ENCODE measurements at regions not wholly inside any gene's neighbourhood (a gene's known extent, or its start where the extent isn't known, plus 50 kb on each side); places are given as distances from the start of the nearest gene placed in this dataset.
A peak's percentile ranks its signal among the peaks of the same experiment; 100 is the strongest.

DNA sequence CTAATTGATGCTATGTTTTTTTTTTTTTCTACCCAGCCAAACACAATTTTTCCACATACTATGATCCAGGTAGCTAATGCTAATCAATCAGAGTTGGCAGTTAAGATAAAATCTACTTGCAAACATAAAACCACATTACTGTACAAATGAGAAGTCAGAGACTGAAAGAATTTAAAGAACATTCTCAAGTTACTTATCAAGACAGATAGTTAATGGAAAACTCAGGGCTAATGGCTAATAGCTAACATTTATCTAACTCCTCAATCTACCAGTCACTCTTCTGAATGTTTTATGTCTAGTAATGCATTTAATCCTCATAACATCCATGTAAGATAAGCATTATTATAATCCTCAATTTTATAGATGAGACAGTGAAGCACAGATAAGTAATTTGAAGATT, 537.6 kb upstream of the SETBP1 start:
- Histone ChIP-seq H2AFZ (ENCODE audit: control insufficient read depth, low read length) (no peak overlapping the region), H3K4me1 (ENCODE audit: control insufficient read depth, extremely low read depth, insufficient read depth, low read length) (no peaks in the 10 kb centered on the region), H3K9me3 (ENCODE audit: control insufficient read depth, low read depth, low read length) (no peaks in the 10 kb centered on the region), H3K9me1 (ENCODE audit: control insufficient read depth, extremely low read depth, insufficient read depth, low read length) (no peaks in the 10 kb centered on the region), H3K27me3 (ENCODE audit: control insufficient read depth, extremely low read depth, insufficient read depth, low read length) (no peaks in the 10 kb centered on the region), H3K79me2 (ENCODE audit: control insufficient read depth, insufficient read depth, low read length) (no peaks in the 10 kb centered on the region), H3K4me2 (ENCODE audit: control insufficient read depth, extremely low read depth, insufficient read depth, low read depth, low read length) (no peak overlapping the region), H3K36me3 (ENCODE audit: control insufficient read depth in 2 of 2, extremely low read depth in 1 of 2, insufficient read depth in 2 of 2, low read length in 2 of 2) (no peaks in the 10 kb centered on the region), H3K9ac (ENCODE audit: control insufficient read depth, extremely low read depth, insufficient read depth, low read length) (no peak overlapping the region), H4K20me1 (ENCODE audit: control insufficient read depth, extremely low read depth, insufficient read depth, low read length) (no peaks in the 10 kb centered on the region), H3K4me3 (ENCODE audit: control insufficient read depth in 2 of 3, extremely low read depth in 1 of 3, insufficient read depth in 2 of 3, low read depth in 1 of 3, low read length in 3 of 3) (no peak overlapping the region), H3K27ac (ENCODE audit: control insufficient read depth, insufficient read depth, low read length) (no peak overlapping the region)
- FAIRE-seq = no peak
- DNase-seq (ENCODE audit: low read depth, low spot score) = no peak
- dilution Hi-C loops (cut with MboI; ENCODE audit: extremely low pct_ligation_motif_present, low sequenced_read_pairs) = no loop called here
- TF ChIP-seq EZH2 (IDR thresholded peaks at IDR 0.05; ENCODE audit: low read length) (no peak), CTCF (optimal IDR thresholded peaks at IDR 0.05 in 1 of 3, IDR thresholded peaks at IDR 0.05 in 1 of 3, conservative IDR thresholded peaks at IDR 0.05 in 1 of 3; ENCODE audit: extremely low read depth in 1 of 3, insufficient read depth in 2 of 3, low read length in 3 of 3) (no peak)

GRCh38 chr18:44149706-44150105, 531.0 kb upstream of the SETBP1 start:
- H3K4me2 ChIP-seq (ENCODE audit: control insufficient read depth, extremely low read depth, insufficient read depth, low read depth, low read length) = peak overlapping the region; percentile 79
- DNase-seq (ENCODE audit: low read depth, low spot score) (peak; percentile 58), FAIRE-seq (peak; percentile 84)
- TF ChIP-seq CTCF (optimal IDR thresholded peaks at IDR 0.05 in 1 of 3, IDR thresholded peaks at IDR 0.05 in 1 of 3, conservative IDR thresholded peaks at IDR 0.05 in 1 of 3; ENCODE audit: extremely low read depth in 1 of 3, insufficient read depth in 2 of 3, low read length in 3 of 3) (no peak), EZH2 (IDR thresholded peaks at IDR 0.05; ENCODE audit: low read length) (no peak)
- H3K79me2 ChIP-seq (ENCODE audit: control insufficient read depth, insufficient read depth, low read length) = no peaks in the 10 kb centered on the region
- no peaks in the 10 kb centered on the region for H3K36me3 ChIP-seq (ENCODE audit: control insufficient read depth in 2 of 2, extremely low read depth in 1 of 2, insufficient read depth in 2 of 2, low read length in 2 of 2)
- H3K4me3 ChIP-seq (ENCODE audit: control insufficient read depth in 2 of 3, extremely low read depth in 1 of 3, insufficient read depth in 2 of 3, low read depth in 1 of 3, low read length in 3 of 3) = no peak overlapping the region
- no peaks in the 10 kb centered on the region for H4K20me1 ChIP-seq (ENCODE audit: control insufficient read depth, extremely low read depth, insufficient read depth, low read length)
- no peaks in the 10 kb centered on the region for H3K9me1 ChIP-seq (ENCODE audit: control insufficient read depth, extremely low read depth, insufficient read depth, low read length)
- H2AFZ ChIP-seq (ENCODE audit: control insufficient read depth, low read length) = no peak overlapping the region
- no peak overlapping the region for H3K9ac ChIP-seq (ENCODE audit: control insufficient read depth, extremely low read depth, insufficient read depth, low read length)
- dilution Hi-C loops (cut with MboI; ENCODE audit: extremely low pct_ligation_motif_present, low sequenced_read_pairs) = no loop called here
- H3K27me3 ChIP-seq (ENCODE audit: control insufficient read depth, extremely low read depth, insufficient read depth, low read length) = no peaks in the 10 kb centered on the region
- H3K27ac ChIP-seq (ENCODE audit: control insufficient read depth, insufficient read depth, low read length) = peak overlapping the region; percentile 61
- H3K9me3 ChIP-seq (ENCODE audit: control insufficient read depth, low read depth, low read length) = no peaks in the 10 kb centered on the region
- H3K4me1 ChIP-seq (ENCODE audit: control insufficient read depth, extremely low read depth, insufficient read depth, low read length) = peaks cover 13% of the 10 kb centered on the region

Data from keratinocyte (primary cell).